ENCODE measurements at regions not wholly inside any gene's neighbourhood (a gene's known extent, or its start where the extent isn't known, plus 50 kb on each side); places are given as distances from the start of the nearest gene placed in this dataset.
"Not testable (repeated sequence)": the region's sequence is repeated elsewhere in the genome, so short reads cannot be mapped to it uniquely, and the experiment has no call there.

GRCh38 chr7:65317372-65317771, 56.3 kb upstream of the ZNF92 start:
- DNase-seq (ENCODE audit: extremely low read depth, low read depth): no peak

GRCh38 chr7:65310761-65311160, 62.9 kb upstream of the ZNF92 start:
- no peak for DNase-seq (ENCODE audit: extremely low read depth, low read depth)

GRCh38 chr7:65308300-65308678, 65.4 kb upstream of the ZNF92 start:
- no peak for DNase-seq (ENCODE audit: extremely low read depth, low read depth)

- peak; percentile 60 for DNase-seq (ENCODE audit: extremely low read depth, low read depth)
These were observed 65.9 kb upstream of the ZNF92 start for GRCh38 chr7:65307651-65308299.

GRCh38 chr7:65304175-65304574, 69.5 kb upstream of the ZNF92 start:
- DNase-seq (ENCODE audit: extremely low read depth, low read depth): no peak

GRCh38 chr7:65302883-65303282, 70.8 kb upstream of the ZNF92 start:
- DNase-seq (ENCODE audit: extremely low read depth, low read depth): no peak

- no peak for DNase-seq (ENCODE audit: extremely low read depth, low read depth)
These were observed 72.6 kb upstream of the ZNF92 start for GRCh38 chr7:65301007-65301406.

GRCh38 chr7:65295409-65295808, 78.2 kb upstream of the ZNF92 start:
- DNase-seq (ENCODE audit: extremely low read depth, low read depth): no peak

- not testable (repeated sequence) for DNase-seq (ENCODE audit: extremely low read depth, low read depth)
These were observed 83.3 kb upstream of the ZNF92 start for GRCh38 chr7:65290340-65290739.

GRCh38 chr7:65287023-65287422, 86.6 kb upstream of the ZNF92 start:
- DNase-seq (ENCODE audit: extremely low read depth, low read depth): no peak

- DNase-seq (ENCODE audit: extremely low read depth, low read depth): no peak
These were observed 87.5 kb upstream of the ZNF92 start for GRCh38 chr7:65285906-65286864.

- not testable (repeated sequence) for DNase-seq (ENCODE audit: extremely low read depth, low read depth)
These were observed 88.4 kb upstream of the ZNF92 start for GRCh38 chr7:65285241-65285640.

GRCh38 chr7:65279795-65280194, 93.9 kb upstream of the ZNF92 start:
- DNase-seq (ENCODE audit: extremely low read depth, low read depth): no peak

- no peak for DNase-seq (ENCODE audit: extremely low read depth, low read depth)
These were observed 96.8 kb upstream of the ZNF92 start for GRCh38 chr7:65276822-65277221.

GRCh38 chr7:65271502-65271901, 102.2 kb upstream of the ZNF92 start:
- DNase-seq (ENCODE audit: extremely low read depth, low read depth): not testable (repeated sequence)

GRCh38 chr7:65269150-65269856, 104.4 kb upstream of the ZNF92 start:
- DNase-seq (ENCODE audit: extremely low read depth, low read depth): peak; percentile 79

GRCh38 chr7:65268782-65269149, 104.9 kb upstream of the ZNF92 start:
- no peak for DNase-seq (ENCODE audit: extremely low read depth, low read depth)

GRCh38 chr7:65265933-65266519, 107.6 kb upstream of the ZNF92 start:
- DNase-seq (ENCODE audit: extremely low read depth, low read depth): no peak

- DNase-seq (ENCODE audit: extremely low read depth, low read depth): no peak
These were observed 109.4 kb upstream of the ZNF92 start for GRCh38 chr7:65264258-65264657.

GRCh38 chr7:65260673-65261072, 113.0 kb upstream of the ZNF92 start:
- not testable (repeated sequence) for DNase-seq (ENCODE audit: extremely low read depth, low read depth)
